ENCODE measurements at regions not wholly inside any gene's neighbourhood (a gene's known extent, or its start where the extent isn't known, plus 50 kb on each side); places are given as distances from the start of the nearest gene placed in this dataset.

GRCh38 chr2:180238729-180239128 is 231.6 kb upstream of the CWC22 start:
- TF ChIP-seq, protein P1, sequence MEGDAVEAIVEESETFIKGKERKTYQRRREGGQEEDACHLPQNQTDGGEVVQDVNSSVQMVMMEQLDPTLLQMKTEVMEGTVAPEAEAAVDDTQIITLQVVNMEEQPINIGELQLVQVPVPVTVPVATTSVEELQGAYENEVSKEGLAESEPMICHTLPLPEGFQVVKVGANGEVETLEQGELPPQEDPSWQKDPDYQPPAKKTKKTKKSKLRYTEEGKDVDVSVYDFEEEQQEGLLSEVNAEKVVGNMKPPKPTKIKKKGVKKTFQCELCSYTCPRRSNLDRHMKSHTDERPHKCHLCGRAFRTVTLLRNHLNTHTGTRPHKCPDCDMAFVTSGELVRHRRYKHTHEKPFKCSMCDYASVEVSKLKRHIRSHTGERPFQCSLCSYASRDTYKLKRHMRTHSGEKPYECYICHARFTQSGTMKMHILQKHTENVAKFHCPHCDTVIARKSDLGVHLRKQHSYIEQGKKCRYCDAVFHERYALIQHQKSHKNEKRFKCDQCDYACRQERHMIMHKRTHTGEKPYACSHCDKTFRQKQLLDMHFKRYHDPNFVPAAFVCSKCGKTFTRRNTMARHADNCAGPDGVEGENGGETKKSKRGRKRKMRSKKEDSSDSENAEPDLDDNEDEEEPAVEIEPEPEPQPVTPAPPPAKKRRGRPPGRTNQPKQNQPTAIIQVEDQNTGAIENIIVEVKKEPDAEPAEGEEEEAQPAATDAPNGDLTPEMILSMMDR (IDR thresholded peaks at IDR 0.05) = no peak
- TF ChIP-seq POLR2A (IDR thresholded peaks at IDR 0.05) = no peak
